ENCODE measurements at regions not wholly inside any gene's neighbourhood (a gene's known extent, or its start where the extent isn't known, plus 50 kb on each side); places are given as distances from the start of the nearest gene placed in this dataset.

GRCh38 chr2:57793310-57793709 is 253.3 kb upstream of the VRK2 start:
- TF ChIP-seq CTCF (IDR thresholded peaks at IDR 0.05; ENCODE audit: insufficient read depth, low read length, poor library complexity, severe bottlenecking) = no peak
- no peak for TF ChIP-seq EZH2phosphoT487 (conservative IDR thresholded peaks at IDR 0.05; ENCODE audit: low read length)

Measured in SU-DHL-6 (cell line).